Fibroblast of skin of left biceps (primary cell): ENCODE measurements at regions not wholly inside any gene's neighbourhood (a gene's known extent, or its start where the extent isn't known, plus 50 kb on each side); places are given as distances from the start of the nearest gene placed in this dataset.

Experiments
- DNase-seq, 2 experiments: peaks; one replicate each; pipeline ENCODE4 v3.0.0-alpha.2; 2013; ENCODE audit warnings: low read depth in 2 of 2

GRCh38 chr6:148653138-148653776 is 93.6 kb upstream of the UST start:
- no peak for DNase-seq

GRCh38 chr6:148657048-148657447 is 89.8 kb upstream of the UST start:
- DNase-seq, result no peak

GRCh38 chr6:148658681-148659430 is 88.0 kb upstream of the UST start:
- no peak for DNase-seq

- no peak for DNase-seq
Observed at GRCh38 chr6:148667395-148667794, 79.4 kb upstream of the UST start.

GRCh38 chr6:148671085-148671484 is 75.7 kb upstream of the UST start:
- no peak for DNase-seq

GRCh38 chr6:148671952-148672351 is 74.9 kb upstream of the UST start:
- no peak for DNase-seq

GRCh38 chr6:148674306-148674705 is 72.5 kb upstream of the UST start:
- DNase-seq, result no peak

GRCh38 chr6:148677594-148678476 is 69.0 kb upstream of the UST start:
- no peak for DNase-seq

GRCh38 chr6:148678682-148679081 is 68.1 kb upstream of the UST start:
- no peak for DNase-seq

- DNase-seq, result no peak
Observed at GRCh38 chr6:148681666-148682065, 65.2 kb upstream of the UST start.

GRCh38 chr6:148682252-148682651 is 64.6 kb upstream of the UST start:
- no peak for DNase-seq

GRCh38 chr6:148682990-148683389 is 63.8 kb upstream of the UST start:
- no peak for DNase-seq

- DNase-seq, result no peak
Observed at GRCh38 chr6:148689168-148689567, 57.7 kb upstream of the UST start.

- DNase-seq, result no peak
Observed at GRCh38 chr6:148693882-148694484, 52.8 kb upstream of the UST start.
